Trophoblast cell (in vitro differentiated cells and primary cell): ENCODE measurements at regions not wholly inside any gene's neighbourhood (a gene's known extent, or its start where the extent isn't known, plus 50 kb on each side); places are given as distances from the start of the nearest gene placed in this dataset.

ENCODE experiments used
- DNase-seq, 2 donors: peaks; one replicate each; pipeline ENCODE4 v3.0.0-alpha.2; 2016
- H2AFZ ChIP-seq: 2 replicates; pipeline ENCODE4 v1.6.1; 2013; ENCODE audit warnings: low read length, moderate library complexity, mild to moderate bottlenecking; ENCODE audit not compliant: insufficient read depth, poor library complexity
- H2AK5ac ChIP-seq: 2 replicates; pipeline ENCODE4 v1.6.1; 2013; ENCODE audit warnings: mild to moderate bottlenecking, low read length
- H2BK120ac ChIP-seq: 2 replicates; pipeline ENCODE4 v1.6.1; 2013; ENCODE audit warnings: low read length, mild to moderate bottlenecking, moderate library complexity; ENCODE audit not compliant: insufficient read depth, poor library complexity
- H2BK12ac ChIP-seq: 2 replicates; pipeline ENCODE4 v1.6.1; 2013; ENCODE audit warnings: mild to moderate bottlenecking, low read length, moderate library complexity
- H2BK5ac ChIP-seq: 2 replicates; pipeline ENCODE4 v1.6.1; 2013; ENCODE audit warnings: low read length, low read depth, moderate library complexity, mild to moderate bottlenecking; ENCODE audit not compliant: poor library complexity
- H3K14ac ChIP-seq: 2 replicates; pipeline ENCODE4 v1.6.1; 2013; ENCODE audit warnings: mild to moderate bottlenecking, low read length
- H3K18ac ChIP-seq: 2 replicates; pipeline ENCODE4 v1.6.1; 2013; ENCODE audit warnings: mild to moderate bottlenecking, low read length
- H3K23ac ChIP-seq: 2 replicates; pipeline ENCODE4 v1.6.1; 2013; ENCODE audit warnings: low read length
- H3K27ac ChIP-seq: 2 replicates; pipeline ENCODE4 v1.5.1; 2013; ENCODE audit warnings: low read depth, mild to moderate bottlenecking, inconsistent platforms, low read length, moderate library complexity
- H3K27me3 ChIP-seq: 2 replicates; pipeline ENCODE4 v1.6.1; 2013; ENCODE audit warnings: inconsistent platforms, mild to moderate bottlenecking, low read length, moderate library complexity; ENCODE audit not compliant: insufficient read depth
- H3K36me3 ChIP-seq, 2 experiments: 1 replicate in 1 of 2; 2 replicates in 1 of 2; pipeline ENCODE4 v1.6.1; 2013; ENCODE audit warnings: low read length in 2 of 2, mild to moderate bottlenecking in 2 of 2, moderate library complexity in 1 of 2; ENCODE audit not compliant: insufficient read depth in 2 of 2, control insufficient read depth in 1 of 2
- H3K4ac ChIP-seq: 2 replicates; pipeline ENCODE4 v1.6.1; 2013; ENCODE audit warnings: low read depth, mild to moderate bottlenecking, low read length, moderate library complexity
- H3K4me1 ChIP-seq, 2 experiments: 1 replicate in 1 of 2; 2 replicates in 1 of 2; pipeline ENCODE4 v1.6.1; 2013; ENCODE audit warnings: low read length in 2 of 2, mild to moderate bottlenecking in 2 of 2, moderate library complexity in 1 of 2; ENCODE audit not compliant: insufficient read depth in 2 of 2, control insufficient read depth in 1 of 2
- H3K4me2 ChIP-seq: 2 replicates; pipeline ENCODE4 v1.6.1; 2013; ENCODE audit warnings: inconsistent platforms, mild to moderate bottlenecking, low read length, moderate library complexity
- H3K4me3 ChIP-seq: 2 replicates; pipeline ENCODE4 v1.5.1; 2013; ENCODE audit warnings: mild to moderate bottlenecking, low read depth, low read length, inconsistent platforms
- H3K79me1 ChIP-seq: one replicate; pipeline ENCODE4 v1.6.1; 2013; ENCODE audit warnings: low read length
- H3K79me2 ChIP-seq: 2 replicates; pipeline ENCODE4 v1.6.1; 2013; ENCODE audit warnings: low read length, mild to moderate bottlenecking; ENCODE audit not compliant: control insufficient read depth, insufficient read depth, poor library complexity
- H3K9ac ChIP-seq: 2 replicates; pipeline ENCODE4 v1.6.1; 2013; ENCODE audit warnings: mild to moderate bottlenecking, low read length
- H3K9me3 ChIP-seq: 2 replicates; pipeline ENCODE4 v1.6.1; 2013; ENCODE audit warnings: low read depth, mild to moderate bottlenecking, control low read depth, inconsistent platforms, low read length; ENCODE audit not compliant: insufficient read depth
- H4K12ac ChIP-seq: 2 replicates; pipeline ENCODE4 v1.6.1; 2013; ENCODE audit warnings: low read depth, mild to moderate bottlenecking, low read length, moderate library complexity
- H4K8ac ChIP-seq: 2 replicates; pipeline ENCODE4 v1.6.1; 2013; ENCODE audit warnings: low read depth, mild to moderate bottlenecking, low read length, moderate library complexity
- H4K91ac ChIP-seq: one replicate; pipeline ENCODE4 v1.6.1; 2013; ENCODE audit warnings: low read depth, mild to moderate bottlenecking, low read length, moderate library complexity
- WGBS: extraction: QIAGEN DNeasy Blood & Tissue Kit; methylation state at CpG from one replicate; pipeline ENCODE4 v1.1.7; 2013; ENCODE audit warnings: missing lambda C conversion rate; ENCODE audit not compliant: insufficient read length, insufficient coverage; ENCODE audit errors: extremely low coverage; 5-methylcytosine and 5-hydroxymethylcytosine counted together

DNA sequence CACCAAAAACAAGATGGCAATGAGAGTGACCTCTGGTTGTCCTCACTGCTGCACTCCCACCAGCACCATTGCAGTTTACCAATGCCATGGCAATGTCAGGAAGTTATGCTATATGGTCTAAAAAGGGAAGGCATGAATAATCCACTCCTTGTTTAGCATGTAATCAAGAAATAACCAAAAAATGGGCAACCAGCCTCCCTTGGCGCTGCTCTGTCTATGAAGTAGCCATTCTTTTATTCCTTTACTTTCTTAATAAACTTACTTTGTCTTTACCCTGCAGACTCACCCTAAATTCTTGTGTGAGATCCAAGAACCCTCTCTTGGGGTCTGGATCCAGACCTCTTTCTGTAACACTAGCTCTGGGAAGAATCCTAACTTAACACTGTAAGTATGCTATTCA lies 127.4 kb upstream of the IFNE start:
- Histone ChIP-seq H3K4ac (no peak overlapping the region), H3K4me3 (no peak overlapping the region), H2BK5ac (no peak overlapping the region), H2BK12ac (no peak overlapping the region), H3K9ac (no peak overlapping the region), H2AFZ (no peak overlapping the region), H4K8ac (no peak overlapping the region), H3K4me1 (no peaks in the 10 kb centered on the region), H3K14ac (no peak overlapping the region), H4K12ac (no peak overlapping the region), H3K9me3 (no peaks in the 10 kb centered on the region), H3K27me3 (no peaks in the 10 kb centered on the region), H3K18ac (no peak overlapping the region), H2AK5ac (no peak overlapping the region), H3K79me2 (no peaks in the 10 kb centered on the region), H3K79me1 (no peaks in the 10 kb centered on the region), H3K36me3 (no peaks in the 10 kb centered on the region), H2BK120ac (no peak overlapping the region), H3K27ac (no peak overlapping the region), H3K4me2 (no peak overlapping the region), H3K23ac (no peak overlapping the region), H4K91ac (no peak overlapping the region)
- no peak for DNase-seq
- no CpG with 5 or more reads among the region's 1 CpG for WGBS

DNA sequence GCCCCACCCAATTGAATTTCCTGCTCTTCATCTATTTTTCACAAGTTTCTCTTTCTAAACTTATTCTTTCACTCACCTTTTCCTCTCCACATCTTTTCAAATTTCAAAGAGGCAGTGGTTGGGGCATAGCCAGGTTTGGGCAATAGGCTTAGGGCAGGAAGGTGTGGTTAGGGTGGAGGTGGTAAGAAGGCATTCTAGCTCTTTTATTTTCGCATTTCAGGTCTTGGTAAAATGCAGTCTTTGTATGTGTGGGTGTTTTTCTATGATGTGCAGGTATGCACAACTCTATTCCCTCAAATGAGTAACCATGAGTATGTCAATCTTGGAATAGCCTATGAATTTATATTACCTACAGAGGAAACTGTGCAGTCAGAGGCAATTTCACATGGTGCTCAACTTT lies 129.8 kb upstream of the IFNE start:
- Histone ChIP-seq H3K79me2 (no peaks in the 10 kb centered on the region), H4K8ac (no peak overlapping the region), H4K12ac (no peak overlapping the region), H3K4me1 (peaks cover 0 to 3% of the 10 kb centered on the region in 2 experiments), H3K18ac (no peak overlapping the region), H2AK5ac (no peak overlapping the region), H2AFZ (no peak overlapping the region), H3K4ac (no peak overlapping the region), H3K23ac (no peak overlapping the region), H3K4me2 (no peak overlapping the region), H3K9me3 (no peaks in the 10 kb centered on the region), H4K91ac (no peak overlapping the region), H3K79me1 (no peaks in the 10 kb centered on the region), H3K36me3 (no peaks in the 10 kb centered on the region), H2BK5ac (no peak overlapping the region), H2BK120ac (no peak overlapping the region), H3K4me3 (no peak overlapping the region), H2BK12ac (no peak overlapping the region), H3K27ac (no peak overlapping the region), H3K27me3 (no peaks in the 10 kb centered on the region), H3K14ac (no peak overlapping the region), H3K9ac (no peak overlapping the region)
- no CpG with 5 or more reads among the region's 1 CpG for WGBS
- DNase-seq, result no peak

DNA sequence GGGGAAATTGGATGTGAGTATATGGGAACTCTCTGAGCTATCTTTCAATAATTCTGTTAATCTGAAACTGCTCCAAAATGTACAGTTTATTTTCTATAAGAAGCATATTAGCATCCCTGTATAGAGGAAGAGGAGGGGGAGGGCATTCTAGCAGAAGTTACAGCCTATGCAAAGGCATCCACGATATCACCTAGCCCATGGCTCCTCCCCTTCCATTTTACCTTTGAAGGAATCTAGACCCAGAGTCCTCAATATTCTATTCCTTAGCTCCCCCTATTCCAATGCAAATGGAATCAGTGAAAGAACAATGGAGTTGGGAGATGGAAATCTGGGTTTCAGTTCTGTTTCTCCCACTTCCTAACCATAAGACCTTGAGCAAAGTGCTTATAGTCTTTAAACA lies 132.9 kb upstream of the IFNE start:
- Histone ChIP-seq H3K23ac (no peak overlapping the region), H3K14ac (no peak overlapping the region), H4K91ac (no peak overlapping the region), H3K9ac (no peak overlapping the region), H3K9me3 (no peaks in the 10 kb centered on the region), H2AK5ac (no peak overlapping the region), H2AFZ (no peak overlapping the region), H2BK12ac (no peak overlapping the region), H3K4me2 (no peak overlapping the region), H3K27me3 (no peaks in the 10 kb centered on the region), H4K8ac (no peak overlapping the region), H3K4me1 (peaks cover 0 to 3% of the 10 kb centered on the region in 2 experiments), H4K12ac (no peak overlapping the region), H3K27ac (no peak overlapping the region), H3K4me3 (no peak overlapping the region), H2BK120ac (no peak overlapping the region), H3K36me3 (no peaks in the 10 kb centered on the region), H3K79me1 (no peaks in the 10 kb centered on the region), H3K18ac (no peak overlapping the region), H3K79me2 (no peaks in the 10 kb centered on the region), H2BK5ac (no peak overlapping the region), H3K4ac (no peak overlapping the region)
- WGBS, result no CpG with 5 or more reads among the region's 1 CpG
- DNase-seq, result no peak

DNA sequence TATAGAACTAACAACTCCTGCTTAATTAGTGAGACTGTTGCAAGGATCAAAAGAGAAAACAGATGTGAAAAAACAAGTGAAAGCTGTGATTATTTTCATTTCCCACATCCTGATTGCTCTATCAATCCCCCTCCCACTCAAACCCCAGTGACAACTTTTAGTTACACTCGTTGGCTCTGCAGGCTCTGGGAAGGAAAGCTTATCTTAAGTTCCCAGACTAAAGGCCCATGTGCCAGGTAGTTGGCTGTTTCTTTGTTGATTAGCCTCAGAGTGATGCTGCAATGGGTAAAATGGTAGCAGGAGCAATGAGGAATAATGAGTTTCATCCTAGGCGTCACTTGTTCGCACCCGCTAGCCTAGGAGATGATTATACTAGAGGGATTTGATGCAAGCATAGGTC lies 133.3 kb upstream of the IFNE start:
- H3K27ac ChIP-seq, result peak overlapping the region; percentile 20
- H4K91ac ChIP-seq, result no peak overlapping the region
- H2AK5ac ChIP-seq, result no peak overlapping the region
- no peak overlapping the region for H4K8ac ChIP-seq
- H2AFZ ChIP-seq, result no peak overlapping the region
- no peak overlapping the region for H3K4ac ChIP-seq
- no peaks in the 10 kb centered on the region for H3K36me3 ChIP-seq
- no peak overlapping the region for H3K4me2 ChIP-seq
- no peak for DNase-seq
- H2BK12ac ChIP-seq, result peak overlapping the region; percentile 65
- no peak overlapping the region for H3K4me3 ChIP-seq
- no CpG with 5 or more reads among the region's 4 CpGs for WGBS
- no peaks in the 10 kb centered on the region for H3K79me2 ChIP-seq
- no peaks in the 10 kb centered on the region for H3K79me1 ChIP-seq
- H2BK120ac ChIP-seq, result peak overlapping the region; percentile 48
- no peaks in the 10 kb centered on the region for H3K27me3 ChIP-seq
- H3K23ac ChIP-seq, result no peak overlapping the region
- no peak overlapping the region for H4K12ac ChIP-seq
- peak overlapping the region; percentile 50 for H3K14ac ChIP-seq
- H3K18ac ChIP-seq, result no peak overlapping the region
- peak overlapping the region; percentile 53 for H2BK5ac ChIP-seq
- no peak overlapping the region for H3K9ac ChIP-seq
- H3K9me3 ChIP-seq, result no peaks in the 10 kb centered on the region
- peaks cover 0 to 3% of the 10 kb centered on the region in 2 experiments for H3K4me1 ChIP-seq
